LoVo (cell line): ENCODE measurements at regions not wholly inside any gene's neighbourhood (a gene's known extent, or its start where the extent isn't known, plus 50 kb on each side); places are given as distances from the start of the nearest gene placed in this dataset.
"Not testable (repeated sequence)": the region's sequence is repeated elsewhere in the genome, so short reads cannot be mapped to it uniquely, and the experiment has no call there.

Source experiments
- DNase-seq: peaks from one replicate; pipeline ENCODE4 v3.0.0-alpha.2; 2016; ENCODE audit warnings: low spot score

GRCh38 chr2:95654897-95655296 is 63.1 kb downstream of the TRIM43 start:
- DNase-seq, result not testable (repeated sequence)

- not testable (repeated sequence) for DNase-seq
Measured at GRCh38 chr2:95656553-95656952, 64.8 kb downstream of the TRIM43 start.

DNA sequence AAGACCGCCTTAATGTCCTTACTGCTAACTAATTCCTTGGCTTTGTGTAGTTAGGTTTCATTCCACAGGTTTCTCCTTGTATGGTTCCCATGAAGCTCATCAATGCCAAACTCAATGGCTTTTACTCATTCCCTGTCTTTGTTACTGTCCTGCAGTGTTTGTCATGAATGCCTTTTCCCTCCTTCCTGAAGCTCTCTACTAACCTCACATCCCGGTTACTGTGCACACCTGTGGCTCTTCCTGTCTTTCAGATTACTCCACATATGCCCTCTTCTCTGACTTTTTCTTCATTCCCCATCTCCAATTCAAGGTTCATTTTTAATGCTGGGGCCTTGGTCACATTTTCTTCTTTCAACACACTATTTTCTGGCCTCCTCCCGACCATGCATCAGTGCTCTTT is 66.1 kb downstream of the TRIM43 start:
- not testable (repeated sequence) for DNase-seq

DNA sequence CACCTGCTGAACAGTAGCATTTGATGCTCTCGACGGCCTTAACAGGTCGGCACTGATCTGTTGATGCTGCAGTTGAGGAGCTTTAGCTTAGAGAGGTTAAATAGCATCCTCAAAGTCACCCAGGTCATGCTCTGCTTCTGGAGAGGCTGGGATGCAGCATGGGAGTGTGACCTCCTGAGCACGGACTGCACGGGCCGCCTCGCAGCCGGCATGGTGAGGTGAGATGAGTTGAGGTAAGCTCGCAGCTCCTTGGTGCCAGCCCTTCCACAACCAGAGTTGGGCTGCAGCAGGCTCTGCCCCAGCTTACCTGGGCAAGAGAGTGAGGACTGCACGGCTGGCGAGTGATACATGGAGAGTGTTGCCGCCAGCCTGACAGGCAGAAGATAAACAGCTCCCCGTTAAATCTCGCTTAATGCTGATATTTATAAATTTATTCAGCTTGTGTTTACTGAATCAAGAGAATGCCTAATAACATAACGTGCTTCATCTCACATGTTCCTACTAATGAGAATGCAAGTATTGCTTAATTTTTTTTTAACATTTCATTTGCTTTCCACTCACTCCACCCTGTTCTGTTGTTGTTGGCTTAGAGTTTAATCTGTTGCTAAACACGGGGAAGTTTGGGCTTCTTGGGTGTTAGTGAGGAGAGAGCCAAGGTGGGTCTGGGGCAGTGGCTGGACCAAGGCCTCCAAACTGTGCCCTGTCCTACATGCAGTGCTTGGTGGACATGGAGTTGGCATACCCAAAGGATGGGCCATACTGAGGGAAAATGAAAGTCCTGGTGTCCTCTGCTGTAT is 69.2 kb downstream of the TRIM43 start:
- DNase-seq, result not testable (repeated sequence)

GRCh38 chr2:95663471-95664441 is 72.0 kb downstream of the TRIM43 start:
- not testable (repeated sequence) for DNase-seq

- DNase-seq, result not testable (repeated sequence)
Measured at GRCh38 chr2:95666636-95667035, 74.8 kb downstream of the TRIM43 start.

GRCh38 chr2:95667480-95667879 is 75.7 kb downstream of the TRIM43 start:
- no peak for DNase-seq

- DNase-seq, result not testable (repeated sequence)
Measured at GRCh38 chr2:95668934-95669333, 77.1 kb downstream of the TRIM43 start.

DNA sequence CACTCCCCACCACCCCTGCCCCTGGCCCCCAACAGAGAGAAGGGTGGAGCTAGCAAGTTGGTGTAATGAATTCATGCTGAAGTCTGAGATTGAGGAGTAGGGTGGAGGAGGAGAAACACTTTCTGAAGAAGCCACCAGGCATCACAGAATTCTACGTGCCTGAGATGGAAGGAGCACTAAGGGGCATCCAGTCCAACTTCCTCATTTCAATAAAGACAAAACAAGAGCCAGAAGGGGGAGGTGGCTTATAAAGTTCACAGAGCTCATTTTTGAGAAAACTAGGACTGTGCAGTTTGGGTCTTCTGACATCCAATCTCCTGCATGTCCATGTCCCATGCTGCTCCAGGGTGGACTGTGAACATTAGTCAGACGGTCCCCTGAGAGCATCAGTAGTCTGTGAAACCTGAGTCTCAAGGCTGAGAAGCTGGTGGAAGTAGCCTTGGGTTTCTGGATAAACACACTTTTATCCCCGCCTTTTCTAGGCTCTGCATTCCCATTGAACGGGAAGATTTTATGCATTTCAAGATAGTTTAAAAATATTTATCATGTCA is 77.7 kb downstream of the TRIM43 start:
- DNase-seq, result no peak

DNA sequence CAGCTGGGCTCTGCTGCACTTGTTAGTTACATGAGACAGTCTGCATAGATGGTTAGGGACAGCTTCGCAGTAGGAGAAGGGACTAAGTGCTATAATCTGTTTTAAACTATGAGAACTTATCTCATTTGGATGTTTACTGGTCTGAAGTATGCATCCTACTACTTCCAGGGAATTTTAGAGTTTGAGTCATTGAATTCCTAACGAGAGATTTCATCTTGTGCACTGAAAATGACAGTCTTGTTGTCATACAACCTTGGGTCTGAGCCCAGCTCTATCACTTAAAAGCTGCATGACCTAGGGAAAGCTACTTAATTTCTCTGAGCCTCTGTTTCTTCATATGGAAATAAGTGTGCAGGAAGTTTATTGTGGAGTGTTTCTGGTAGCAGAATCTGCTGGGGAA is 78.4 kb downstream of the TRIM43 start:
- DNase-seq, result no peak

DNA sequence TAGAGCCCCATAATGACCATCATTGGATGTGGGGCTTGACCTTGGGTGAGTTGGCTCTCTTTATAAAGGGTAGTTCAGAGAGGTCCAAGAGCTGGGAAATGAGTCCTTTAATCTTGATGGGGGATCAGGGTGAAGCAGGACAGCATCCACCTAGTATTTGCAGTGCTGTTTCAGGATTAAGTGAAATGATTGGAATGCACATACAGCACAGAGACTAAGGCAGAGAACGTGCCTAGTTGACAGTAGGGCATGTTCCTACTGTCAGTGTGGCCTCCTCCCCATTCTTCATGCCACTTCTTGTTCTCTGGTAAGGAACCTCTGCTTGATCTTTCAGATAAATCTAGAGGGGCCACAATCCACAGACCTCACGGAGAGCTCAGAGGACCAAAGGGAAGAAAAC is 78.9 kb downstream of the TRIM43 start:
- no peak for DNase-seq

- DNase-seq, result not testable (repeated sequence)
Measured at GRCh38 chr2:95671171-95671570, 79.4 kb downstream of the TRIM43 start.

DNA sequence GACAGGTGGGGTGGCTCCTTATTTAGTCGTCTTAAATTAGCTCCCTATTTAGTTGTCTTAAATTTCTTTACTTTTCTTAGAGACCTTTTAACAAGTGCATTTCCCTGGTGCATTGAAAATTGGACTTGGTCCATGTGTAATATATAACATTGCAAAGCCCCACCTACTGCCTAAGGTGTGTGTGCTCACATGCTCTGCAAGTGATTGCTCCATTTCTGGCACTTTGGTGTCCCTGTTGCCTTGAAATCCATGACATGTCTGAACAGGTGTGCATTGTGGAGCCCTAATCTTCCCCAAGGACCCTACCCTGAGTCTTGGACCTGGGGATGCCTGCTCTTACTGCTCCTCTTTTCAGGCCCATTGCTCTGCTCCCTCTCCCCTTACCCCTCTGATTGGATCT is 80.2 kb downstream of the TRIM43 start:
- DNase-seq, result not testable (repeated sequence)

DNA sequence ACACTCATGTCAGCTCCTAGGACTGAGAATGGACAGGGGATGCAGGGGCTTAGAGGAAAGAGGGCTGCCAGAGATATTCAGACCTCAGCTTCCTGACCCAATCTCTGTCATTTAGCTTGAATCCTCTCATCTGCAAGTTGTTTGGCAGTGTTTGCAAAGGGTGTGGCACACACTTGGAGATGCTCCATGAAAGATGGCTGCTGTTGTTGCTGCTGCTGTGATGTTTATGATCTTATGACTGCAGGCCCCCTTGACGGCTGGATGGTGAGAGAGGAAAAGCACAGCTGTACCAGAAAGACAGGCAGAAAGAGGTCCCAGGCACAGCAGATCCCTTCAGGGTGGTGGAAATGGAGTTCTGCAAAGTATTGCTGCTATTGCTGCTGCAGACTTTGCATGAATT is 80.7 kb downstream of the TRIM43 start:
- DNase-seq, result not testable (repeated sequence)

- DNase-seq, result no peak
Measured at GRCh38 chr2:95674186-95674585, 82.4 kb downstream of the TRIM43 start.

DNA sequence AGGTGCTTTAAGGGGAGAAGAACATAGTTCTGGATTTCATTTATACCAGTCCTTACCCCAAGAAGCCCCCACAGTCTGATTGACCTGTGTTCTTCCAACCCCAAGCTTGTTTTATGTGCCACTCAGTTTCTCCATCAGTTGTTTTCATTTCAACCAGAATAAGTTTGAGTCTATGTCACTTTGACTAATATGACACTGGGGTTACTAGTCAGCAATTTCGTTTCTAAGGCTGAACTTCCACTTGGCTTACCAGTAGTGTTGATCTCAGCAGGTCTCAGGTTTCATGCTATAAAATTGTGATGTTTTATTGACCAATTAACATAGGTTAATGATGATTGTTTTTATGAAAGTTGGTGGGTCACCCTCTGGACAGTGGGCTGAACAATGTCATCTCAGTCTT is 84.8 kb downstream of the TRIM43 start:
- not testable (repeated sequence) for DNase-seq

GRCh38 chr2:95677346-95677745 is 85.5 kb downstream of the TRIM43 start:
- no peak for DNase-seq

GRCh38 chr2:95677833-95678232 is 86.0 kb downstream of the TRIM43 start:
- DNase-seq, result not testable (repeated sequence)

- not testable (repeated sequence) for DNase-seq
Measured at GRCh38 chr2:95681158-95681557, 89.4 kb downstream of the TRIM43 start.

DNA sequence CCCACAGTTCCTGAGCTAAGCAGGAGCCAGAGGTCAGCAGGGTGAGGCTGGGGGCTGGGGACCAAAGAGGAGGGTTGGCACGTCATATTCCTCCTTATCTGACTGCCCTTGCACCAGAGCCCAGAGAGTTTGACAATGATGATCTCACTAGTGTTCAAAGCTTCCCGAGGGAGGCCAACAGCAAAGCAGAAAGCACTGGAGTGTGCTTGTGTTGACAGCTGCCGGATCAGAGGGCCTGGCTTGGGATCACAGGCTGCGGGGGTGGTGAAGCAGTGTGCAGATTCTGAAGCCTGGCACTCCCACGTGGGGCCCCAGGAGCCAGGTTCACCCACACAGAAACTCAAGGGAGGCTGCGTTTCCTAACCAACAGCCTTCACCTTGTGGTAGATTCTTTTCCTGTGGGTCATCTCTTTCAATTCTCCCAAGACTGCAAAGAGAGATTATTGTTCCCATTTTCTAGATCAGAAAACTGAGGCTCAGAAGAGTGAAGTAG is 89.8 kb downstream of the TRIM43 start:
- not testable (repeated sequence) for DNase-seq

DNA sequence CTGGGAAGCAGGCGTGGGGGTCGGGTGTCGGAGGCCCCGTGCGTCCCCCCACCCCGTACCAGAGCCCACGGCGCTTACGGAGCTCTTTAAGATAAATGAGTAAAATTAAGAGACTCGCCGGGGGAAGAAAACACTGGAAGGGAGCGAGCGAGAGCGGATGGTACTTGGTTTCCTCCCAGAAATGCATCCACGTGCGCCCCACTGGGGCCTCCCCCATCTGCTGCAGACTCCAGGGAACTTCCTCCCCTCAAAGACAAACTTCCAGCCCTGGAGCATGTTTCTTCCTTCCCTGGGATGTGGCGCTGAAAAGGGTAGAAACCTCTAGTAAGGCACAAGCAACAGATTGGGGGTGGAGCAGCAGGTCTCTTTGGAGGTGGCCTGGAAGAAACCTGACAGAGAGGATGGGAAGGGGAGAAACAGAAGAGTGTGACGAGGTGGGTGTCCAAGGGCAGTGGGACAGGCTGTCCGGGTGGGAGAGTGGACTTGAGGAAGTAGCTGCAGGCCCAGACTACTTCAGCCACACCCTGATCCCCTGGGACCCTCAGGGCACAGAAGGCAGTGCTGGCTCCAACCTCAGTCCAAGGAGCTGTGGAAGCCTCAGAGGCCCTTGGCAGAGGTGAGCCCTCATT is 91.2 kb downstream of the TRIM43 start:
- not testable (repeated sequence) for DNase-seq

DNA sequence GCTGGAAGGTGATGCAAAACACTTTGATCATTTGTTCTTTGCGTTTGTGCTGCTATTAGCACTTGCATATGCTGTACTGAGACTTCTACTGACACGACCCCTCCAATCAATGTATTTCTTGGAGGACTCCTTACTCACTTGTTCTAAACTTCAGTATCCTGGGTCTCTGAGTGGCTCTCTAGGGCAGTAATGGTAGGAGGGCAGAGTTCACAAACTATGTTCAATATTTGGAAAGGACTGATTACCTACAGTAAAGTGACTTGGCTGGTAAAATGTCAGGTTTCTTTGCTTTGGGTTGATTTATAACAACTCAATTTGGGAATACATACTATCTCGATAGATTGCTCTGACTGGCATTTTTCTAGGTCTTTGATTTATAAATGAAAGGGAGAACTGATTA is 93.7 kb downstream of the TRIM43 start:
- no peak for DNase-seq
